GM23338 (cell line): ENCODE measurements at regions not wholly inside any gene's neighbourhood (a gene's known extent, or its start where the extent isn't known, plus 50 kb on each side); places are given as distances from the start of the nearest gene placed in this dataset.

Source experiments
- ATAC-seq: fragments of 200-7000 bp; cut with Tn5 transposase; 3 replicates; pipeline ENCODE4 v1.9.1; 2020
- DNase-seq: peaks from one replicate; pipeline ENCODE4 v3.0.0-alpha.2; 2015; ENCODE audit warnings: low spot score
- H2AFZ ChIP-seq: fragments of 200-600 bp; sonication (generic); 2 replicates; pipeline ENCODE4 v1.8.0; 2016; ENCODE audit warnings: antibody characterized with exemption, mild to moderate bottlenecking, moderate library complexity
- H3F3A ChIP-seq: fragments of 200-600 bp; sonication (generic); replicated peaks from 2 replicates; pipeline ENCODE4 v1.8.0; 2017; ENCODE audit warnings: antibody characterized with exemption, mixed run types, low read depth
- H3K27ac ChIP-seq: fragments of 200-600 bp; sonication (generic); 2 replicates; pipeline ENCODE4 v1.6.1; 2016; ENCODE audit warnings: low read depth
- H3K27me3 ChIP-seq: fragments of 200-600 bp; sonication (generic); 2 replicates; pipeline ENCODE4 v1.8.0; 2016; ENCODE audit warnings: mild to moderate bottlenecking, mixed run types, moderate library complexity; ENCODE audit not compliant: insufficient read depth
- H3K36me3 ChIP-seq: fragments of 200-600 bp; sonication (generic); 2 replicates; pipeline ENCODE4 v1.8.0; 2016; ENCODE audit warnings: mild to moderate bottlenecking; ENCODE audit not compliant: insufficient read depth
- H3K4me1 ChIP-seq: fragments of 200-600 bp; sonication (generic); 2 replicates; pipeline ENCODE4 v1.8.0; 2016; ENCODE audit warnings: mild to moderate bottlenecking, moderate library complexity; ENCODE audit not compliant: insufficient read depth
- H3K4me2 ChIP-seq: fragments of 200-600 bp; sonication (generic); 2 replicates; pipeline ENCODE4 v1.7.1; 2017; ENCODE audit warnings: mixed run types
- H3K4me3 ChIP-seq: fragments of 200-600 bp; sonication (generic); 2 replicates; pipeline ENCODE4 v1.6.1; 2016; ENCODE audit warnings: mixed run types
- H3K79me2 ChIP-seq: fragments of 200-600 bp; sonication (generic); replicated peaks from 2 replicates; pipeline ENCODE4 v1.8.0; 2017; ENCODE audit warnings: mild to moderate bottlenecking; ENCODE audit not compliant: insufficient read depth
- H3K9me2 ChIP-seq: fragments of 200-600 bp; sonication (generic); 2 replicates; pipeline ENCODE4 v1.8.0; 2017; ENCODE audit not compliant: insufficient read depth
- H4K20me1 ChIP-seq: fragments of 200-600 bp; sonication (generic); replicated peaks from 2 replicates; pipeline ENCODE4 v1.8.0; 2017; ENCODE audit warnings: mild to moderate bottlenecking; ENCODE audit not compliant: insufficient read depth
- H3K27ac Mint-ChIP-seq: 2 replicates; pipeline ENCODE4 v1.8.0; 2020; ENCODE audit warnings: inconsistent platforms, mild to moderate bottlenecking, moderate library complexity, mixed read lengths
- H3K27me3 Mint-ChIP-seq: 3 replicates; pipeline ENCODE4 v1.8.0; 2022; ENCODE audit warnings: low read depth, mild to moderate bottlenecking, moderate library complexity, mixed read lengths, inconsistent platforms; ENCODE audit not compliant: insufficient read depth, poor library complexity
- H3K36me3 Mint-ChIP-seq: 3 replicates; pipeline ENCODE4 v1.8.0; 2021; ENCODE audit warnings: low read depth, mild to moderate bottlenecking, inconsistent platforms, moderate library complexity, mixed read lengths
- H3K4me1 Mint-ChIP-seq: 3 replicates; pipeline ENCODE4 v1.8.0; 2020; ENCODE audit warnings: mild to moderate bottlenecking, inconsistent platforms, mixed read lengths
- H3K4me3 Mint-ChIP-seq: 3 replicates; pipeline ENCODE4 v1.8.0; 2021; ENCODE audit warnings: moderate library complexity, mild to moderate bottlenecking, inconsistent platforms, mixed read lengths
- H3K9me3 Mint-ChIP-seq: 3 replicates; pipeline ENCODE4 v1.8.0; 2020; ENCODE audit warnings: moderate library complexity, mild to moderate bottlenecking, inconsistent platforms, mixed read lengths
- CREB1 ChIP-seq: fragments of 250-450 bp; sonication (Bioruptor Pico); IDR thresholded peaks from 2 replicates; pipeline ENCODE4 v1.5.0; 2020; ENCODE audit warnings: low read depth, mild to moderate bottlenecking, moderate library complexity
- CTCF ChIP-seq, 2 experiments: fragments of 200-600 bp in 1 of 2; sonication (generic) in 1 of 2; conservative IDR thresholded peaks; 2 replicates each; pipeline versions ENCODE4 v1.5.1 to v1.6.1; 2016 to 2017; ENCODE audit warnings: antibody characterized with exemption in 2 of 2, low read depth in 2 of 2, mild to moderate bottlenecking in 2 of 2, moderate library complexity in 1 of 2
- EZH2phosphoT487 ChIP-seq: fragments of 200-600 bp; sonication (generic); IDR thresholded peaks from one replicate; pipeline ENCODE4 v1.8.1; 2018; ENCODE audit warnings: antibody characterized with exemption; ENCODE audit not compliant: unreplicated experiment
- JUNB ChIP-seq: IDR thresholded peaks from one replicate; pipeline ENCODE4 v1.6.1; 2016; ENCODE audit warnings: antibody characterized with exemption; ENCODE audit not compliant: unreplicated experiment
- NANOG ChIP-seq: IDR thresholded peaks from 2 replicates; pipeline ENCODE4 v1.6.1; 2016; ENCODE audit warnings: antibody characterized with exemption, borderline replicate concordance
- POLR2AphosphoS5 ChIP-seq: IDR thresholded peaks from 2 replicates; pipeline ENCODE4 v1.6.1; 2016; ENCODE audit warnings: antibody characterized with exemption, low read depth
- REST ChIP-seq: IDR thresholded peaks from one replicate; pipeline ENCODE4 v1.6.1; 2018; ENCODE audit warnings: antibody characterized with exemption; ENCODE audit not compliant: unreplicated experiment
- STAT1 ChIP-seq: IDR thresholded peaks from one replicate; pipeline ENCODE4 v1.6.1; 2016; ENCODE audit warnings: antibody characterized with exemption; ENCODE audit not compliant: unreplicated experiment

GRCh38 chrX:84893897-84894296 is 109.8 kb upstream of the APOOL start:
- H3K79me2 ChIP-seq = no peaks in the 10 kb centered on the region
- Mint-ChIP-seq H3K27ac (no peak overlapping the region), H3K36me3 (no peaks in the 10 kb centered on the region), H3K4me3 (no peak overlapping the region), H3K4me1 (no peaks in the 10 kb centered on the region), H3K9me3 (no peaks in the 10 kb centered on the region), H3K27me3 (no peaks in the 10 kb centered on the region)
- no peak overlapping the region for H3K4me2 ChIP-seq
- H2AFZ ChIP-seq = no peak overlapping the region
- ATAC-seq (no peak), DNase-seq (no peak)
- no peaks in the 10 kb centered on the region for H3K27me3 ChIP-seq
- no peaks in the 10 kb centered on the region for H4K20me1 ChIP-seq
- H3K9me2 ChIP-seq = no peaks in the 10 kb centered on the region
- no peak overlapping the region for H3K4me3 ChIP-seq
- no peaks in the 10 kb centered on the region for H3F3A ChIP-seq
- no peaks in the 10 kb centered on the region for H3K4me1 ChIP-seq
- no peak overlapping the region for H3K27ac ChIP-seq
- TF ChIP-seq NANOG (no peak), REST (no peak), JUNB (no peak), CTCF (conservative IDR thresholded peaks at IDR 0.05; ENCODE audit: low read depth in 2 of 2) (no peak), POLR2AphosphoS5 (no peak), STAT1 (no peak), CREB1 (no peak)
- no peaks in the 10 kb centered on the region for H3K36me3 ChIP-seq

GRCh38 chrX:84907324-84907968 is 96.2 kb upstream of the APOOL start:
- H3K4me3 Mint-ChIP-seq = no peak overlapping the region
- TF ChIP-seq CTCF (conservative IDR thresholded peaks at IDR 0.05; ENCODE audit: low read depth in 2 of 2) (peak in 1 of 2 experiments; percentile 45; a peak in 3 of 4 replicates), EZH2phosphoT487 (no peak), STAT1 (no peak)
- H2AFZ ChIP-seq = no peak overlapping the region
- no peak overlapping the region for H3K4me2 ChIP-seq
- ATAC-seq (no peak), DNase-seq (peak; percentile 42)
- no peaks in the 10 kb centered on the region for H3K36me3 ChIP-seq
- H3F3A ChIP-seq = no peaks in the 10 kb centered on the region
- H3K27ac Mint-ChIP-seq = no peak overlapping the region
- H3K27me3 ChIP-seq = no peaks in the 10 kb centered on the region
- no peaks in the 10 kb centered on the region for H3K9me3 Mint-ChIP-seq
- no peaks in the 10 kb centered on the region for H3K9me2 ChIP-seq
- H3K27me3 Mint-ChIP-seq = peaks cover 2% of the 10 kb centered on the region
- H3K4me1 Mint-ChIP-seq = no peaks in the 10 kb centered on the region
- H3K4me3 ChIP-seq = no peak overlapping the region
- no peak overlapping the region for H3K27ac ChIP-seq
- no peaks in the 10 kb centered on the region for H3K79me2 ChIP-seq
- no peaks in the 10 kb centered on the region for H3K4me1 ChIP-seq
- no peaks in the 10 kb centered on the region for H4K20me1 ChIP-seq
- H3K36me3 Mint-ChIP-seq = no peaks in the 10 kb centered on the region
